H1 (cell line): ENCODE measurements at regions not wholly inside any gene's neighbourhood (a gene's known extent, or its start where the extent isn't known, plus 50 kb on each side); places are given as distances from the start of the nearest gene placed in this dataset.

Experiments
- SP2 ChIP-seq: IDR thresholded peaks from 2 replicates; pipeline ENCODE4 v1.6.1; 2012; ENCODE audit warnings: mild to moderate bottlenecking, low read length, inconsistent platforms
- SUZ12 ChIP-seq: fragments of 200-600 bp; sonication (generic); IDR thresholded peaks from 2 replicates; pipeline ENCODE4 v1.6.1; 2012; ENCODE audit warnings: mild to moderate bottlenecking, inconsistent platforms, low read length, moderate library complexity, mixed read lengths

DNA sequence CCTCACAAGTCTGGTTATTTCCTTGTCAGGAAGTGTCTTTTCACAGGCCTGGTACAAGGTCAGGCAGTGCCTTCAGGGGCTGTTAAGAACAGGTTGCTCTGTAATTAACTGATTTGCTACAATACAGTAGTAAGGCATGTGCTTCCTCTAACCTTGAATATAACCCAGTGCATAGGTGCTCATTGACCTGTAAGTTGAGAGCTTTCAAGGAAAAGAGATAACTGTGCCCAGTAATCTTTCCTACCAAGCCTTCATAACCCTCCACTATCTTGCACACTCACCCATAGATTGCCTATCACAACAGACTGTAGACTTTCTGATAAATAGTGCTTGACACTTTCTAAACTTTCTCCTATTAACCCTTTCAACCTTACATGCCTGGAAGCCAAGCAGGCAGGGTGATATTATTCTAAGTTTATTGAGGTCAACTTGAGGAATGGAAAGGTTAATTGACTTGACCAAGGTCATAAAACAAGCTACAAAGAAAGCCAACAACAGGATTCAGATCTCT is 148.1 kb downstream of the PPARGC1A start (continued):
- no peak for TF ChIP-seq SUZ12
- no peak for TF ChIP-seq SP2
